GM18520 (cell line): ENCODE measurements at regions not wholly inside any gene's neighbourhood (a gene's known extent, or its start where the extent isn't known, plus 50 kb on each side); places are given as distances from the start of the nearest gene placed in this dataset.

Experiments used
- ATAC-seq: cut with Tn5 transposase; IDR thresholded peaks from one replicate; pipeline ENCODE4 v1.9.1; 2021; ENCODE audit not compliant: unreplicated experiment

GRCh38 chr6:26305641-26305969 is 59.4 kb upstream of the BTN3A2 start:
- no peak for ATAC-seq

- no peak for ATAC-seq
These were observed 58.8 kb upstream of the BTN3A2 start for GRCh38 chr6:26306232-26306631.

GRCh38 chr6:26307850-26308249 is 57.1 kb upstream of the BTN3A2 start:
- no peak for ATAC-seq

GRCh38 chr6:26309731-26310142 is 55.3 kb upstream of the BTN3A2 start:
- ATAC-seq = peak; percentile 34

- ATAC-seq = no peak
These were observed 54.0 kb upstream of the BTN3A2 start for GRCh38 chr6:26311012-26311384.

GRCh38 chr6:26311385-26312095 is 53.5 kb upstream of the BTN3A2 start:
- no peak for ATAC-seq

- no peak for ATAC-seq
These were observed 52.9 kb upstream of the BTN3A2 start for GRCh38 chr6:26312096-26312463.

GRCh38 chr6:26312501-26313397 is 52.2 kb upstream of the BTN3A2 start:
- peak; percentile 32 for ATAC-seq
